HEK293T (cell line): ENCODE measurements at regions not wholly inside any gene's neighbourhood (a gene's known extent, or its start where the extent isn't known, plus 50 kb on each side); places are given as distances from the start of the nearest gene placed in this dataset.

ENCODE experiments used
- CTCF ChIA-PET: fragments of 350-600 bp; formaldehyde crosslinking; extraction: SDS; loops from one replicate; lab custom pipeline; 2021; ENCODE audit warnings: antibody characterized with exemption, inconsistent platforms; lab: Yijun Ruan, JAX
- POLR2A ChIA-PET: fragments of 350-600 bp; formaldehyde crosslinking; extraction: SDS; loops from one replicate; lab custom pipeline; 2020; ENCODE audit warnings: antibody characterized with exemption, inconsistent platforms; lab: Yijun Ruan, JAX
- DNase-seq: peaks from one replicate; pipeline ENCODE4 v3.0.0; 2012; ENCODE audit warnings: mixed read lengths; ENCODE audit errors: extremely low spot score
- ARNT ChIP-seq: fragments of 450-650 bp; IDR thresholded peaks from 2 replicates; pipeline ENCODE4 v1.6.1; 2017; ENCODE audit warnings: mild to moderate bottlenecking
- BHLHE40 ChIP-seq: fragments of 450-650 bp; IDR thresholded peaks from 2 replicates; pipeline ENCODE4 v1.6.1; 2016; ENCODE audit warnings: mild to moderate bottlenecking, moderate library complexity, borderline replicate concordance
- CTBP1 ChIP-seq: fragments of 450-650 bp; IDR thresholded peaks from 2 replicates; pipeline ENCODE4 v1.6.1; 2016; ENCODE audit warnings: borderline replicate concordance
- ELF4 ChIP-seq: fragments of 450-650 bp; IDR thresholded peaks from 2 replicates; pipeline ENCODE4 v1.6.1; 2017; ENCODE audit warnings: antibody characterized with exemption
- FOXA1 ChIP-seq: fragments of 450-650 bp; IDR thresholded peaks from 2 replicates; pipeline ENCODE4 v1.6.1; 2016; ENCODE audit warnings: mild to moderate bottlenecking
- FOXK2 ChIP-seq: fragments of 450-650 bp; IDR thresholded peaks from 2 replicates; pipeline ENCODE4 v1.6.1; 2016; ENCODE audit warnings: mild to moderate bottlenecking
- FOXM1 ChIP-seq: fragments of 450-650 bp; IDR thresholded peaks from 2 replicates; pipeline ENCODE4 v1.6.1; 2017; ENCODE audit warnings: mild to moderate bottlenecking, borderline replicate concordance
- HDGF ChIP-seq: fragments of 450-650 bp; IDR thresholded peaks from 2 replicates; pipeline ENCODE4 v1.6.1; 2017; ENCODE audit warnings: antibody characterized with exemption, borderline replicate concordance
- L3MBTL2 ChIP-seq: fragments of 450-650 bp; conservative IDR thresholded peaks from 2 replicates; pipeline ENCODE4 v1.6.1; 2016; ENCODE audit warnings: mild to moderate bottlenecking
- LEF1 ChIP-seq: fragments of 450-650 bp; IDR thresholded peaks from 2 replicates; pipeline ENCODE4 v1.6.1; 2017; ENCODE audit warnings: mild to moderate bottlenecking, borderline replicate concordance
- NFRKB ChIP-seq: fragments of 450-650 bp; IDR thresholded peaks from 2 replicates; pipeline ENCODE4 v1.6.1; 2016; ENCODE audit warnings: mild to moderate bottlenecking, moderate library complexity
- PKNOX1 ChIP-seq: fragments of 450-650 bp; IDR thresholded peaks from 2 replicates; pipeline ENCODE4 v1.6.1; 2016
- SP1 ChIP-seq: fragments of 450-650 bp; IDR thresholded peaks from 2 replicates; pipeline ENCODE4 v1.6.1; 2017
- SUZ12 ChIP-seq: fragments of 450-650 bp; IDR thresholded peaks from 2 replicates; pipeline ENCODE4 v1.6.1; 2016; ENCODE audit warnings: mild to moderate bottlenecking
- TARDBP ChIP-seq: fragments of 450-650 bp; IDR thresholded peaks from 2 replicates; pipeline ENCODE4 v1.6.1; 2016
- ZNF384 ChIP-seq: fragments of 450-650 bp; IDR thresholded peaks from 2 replicates; pipeline ENCODE4 v1.6.1; 2016

GRCh38 chr18:47557160-47557559 is 305.7 kb upstream of the SKOR2 start:
- POLR2A ChIA-PET: no interaction called here

GRCh38 chr18:47552783-47553182 is 301.3 kb upstream of the SKOR2 start:
- no peak for TF ChIP-seq HDGF
- no peak for TF ChIP-seq TARDBP
- TF ChIP-seq L3MBTL2: no peak
- no peak for TF ChIP-seq PKNOX1
- no peak for TF ChIP-seq NFRKB
- no peak for TF ChIP-seq FOXK2
- no peak for TF ChIP-seq FOXA1
- TF ChIP-seq CTBP1: no peak
- no peak for TF ChIP-seq FOXM1
- TF ChIP-seq SP1: no peak
- no peak for TF ChIP-seq LEF1
- no peak for TF ChIP-seq BHLHE40
- no peak for TF ChIP-seq ZNF384
- POLR2A ChIA-PET: no interaction called here
- CTCF ChIA-PET: interaction anchor here (0.6 kb wide), 1 partner anchor 39 kb away, joined by 3 read pairs; no protein-coding TSS in a partner anchor
- no peak for DNase-seq

More at GRCh38 chr18:47557160-47557559, 305.7 kb upstream of the SKOR2 start:
- DNase-seq: no peak
- CTCF ChIA-PET: no interaction called here
- TF ChIP-seq HDGF (no peak), FOXK2 (no peak), TARDBP (no peak)

GRCh38 chr18:47550611-47551010 is 299.2 kb upstream of the SKOR2 start:
- no peak for TF ChIP-seq HDGF
- no peak for TF ChIP-seq CTBP1
- TF ChIP-seq SUZ12: no peak
- no peak for TF ChIP-seq TARDBP
- no peak for TF ChIP-seq NFRKB
- no peak for TF ChIP-seq BHLHE40
- no peak for TF ChIP-seq L3MBTL2
- TF ChIP-seq ZNF384: no peak
- TF ChIP-seq PKNOX1: no peak
- no peak for TF ChIP-seq FOXA1
- no peak for TF ChIP-seq SP1
- no peak for TF ChIP-seq FOXK2
- TF ChIP-seq FOXM1: no peak
- no peak for TF ChIP-seq ARNT
- TF ChIP-seq LEF1: no peak
- TF ChIP-seq ELF4: no peak
- CTCF ChIA-PET: no interaction called here
- DNase-seq: no peak
- POLR2A ChIA-PET: no interaction called here

GRCh38 chr18:47549021-47549540 is 297.6 kb upstream of the SKOR2 start:
- POLR2A ChIA-PET: no interaction called here
- no peak for DNase-seq
- CTCF ChIA-PET: interaction anchor here (0.6 kb wide), 1 partner anchor 193 kb away, joined by 3 read pairs; no protein-coding TSS in a partner anchor

GRCh38 chr18:47547539-47548202 is 296.2 kb upstream of the SKOR2 start:
- DNase-seq: no peak
- TF ChIP-seq SUZ12 (no peak), NFRKB (no peak), SP1 (no peak), ELF4 (no peak), ZNF384 (no peak), TARDBP (no peak), PKNOX1 (no peak), BHLHE40 (no peak), HDGF (no peak), FOXA1 (no peak), LEF1 (no peak), FOXK2 (no peak), ARNT (no peak), CTBP1 (no peak)
- ChIA-PET POLR2A (no interaction called here), CTCF (no interaction called here)

More at GRCh38 chr18:47549021-47549540, 297.6 kb upstream of the SKOR2 start:
- TF ChIP-seq TARDBP (no peak), HDGF (no peak), FOXM1 (no peak), LEF1 (no peak), ZNF384 (no peak), SUZ12 (no peak), FOXK2 (no peak), L3MBTL2 (no peak), SP1 (no peak), FOXA1 (no peak), CTBP1 (no peak), PKNOX1 (no peak), BHLHE40 (no peak)
